Activated CD4-positive, alpha-beta T cell treated with anti-CD3 and anti-CD28 coated beads, Interleukin-10, Interleukin-2, amounts not matched to agents 100 ng/mL and 50 ng/mL, durations not matched to agents 16 hours and 8 hours (primary cell): ENCODE measurements at regions not wholly inside any gene's neighbourhood (a gene's known extent, or its start where the extent isn't known, plus 50 kb on each side); places are given as distances from the start of the nearest gene placed in this dataset.
"Not testable (repeated sequence)": the region's sequence is repeated elsewhere in the genome, so short reads cannot be mapped to it uniquely, and the experiment has no call there.

Experiments used
- DNase-seq: peaks from one replicate; pipeline ENCODE4 v3.0.0-alpha.2; 2020

GRCh38 chr1:177464686-177465085, 293.9 kb downstream of the BRINP2 start:
- DNase-seq = no peak

- no peak for DNase-seq
Observed at GRCh38 chr1:177451191-177451590, 280.4 kb downstream of the BRINP2 start.

- no peak for DNase-seq
Observed at GRCh38 chr1:177448652-177449357, 278.0 kb downstream of the BRINP2 start.

- DNase-seq = no peak
Observed at GRCh38 chr1:177448036-177448615, 277.4 kb downstream of the BRINP2 start.

GRCh38 chr1:177444997-177445746, 274.4 kb downstream of the BRINP2 start:
- no peak for DNase-seq

- DNase-seq = no peak
Observed at GRCh38 chr1:177443003-177443402, 272.2 kb downstream of the BRINP2 start.

- no peak for DNase-seq
Observed at GRCh38 chr1:177442584-177442983, 271.8 kb downstream of the BRINP2 start.

- DNase-seq = no peak
Observed at GRCh38 chr1:177441281-177441680, 270.5 kb downstream of the BRINP2 start.

GRCh38 chr1:177440821-177441220, 270.1 kb downstream of the BRINP2 start:
- DNase-seq = no peak

GRCh38 chr1:177439301-177439700, 268.5 kb downstream of the BRINP2 start:
- no peak for DNase-seq

- DNase-seq = no peak
Observed at GRCh38 chr1:177435364-177435763, 264.6 kb downstream of the BRINP2 start.

- peak; percentile 1 for DNase-seq
Observed at GRCh38 chr1:177432897-177433296, 262.1 kb downstream of the BRINP2 start.

GRCh38 chr1:177431123-177431522, 260.4 kb downstream of the BRINP2 start:
- no peak for DNase-seq

- DNase-seq = no peak
Observed at GRCh38 chr1:177429234-177429633, 258.5 kb downstream of the BRINP2 start.

GRCh38 chr1:177427811-177428210, 257.1 kb downstream of the BRINP2 start:
- no peak for DNase-seq

GRCh38 chr1:177426497-177426896, 255.7 kb downstream of the BRINP2 start:
- no peak for DNase-seq

- DNase-seq = no peak
Observed at GRCh38 chr1:177425199-177425598, 254.4 kb downstream of the BRINP2 start.

GRCh38 chr1:177424744-177425143, 254.0 kb downstream of the BRINP2 start:
- DNase-seq = no peak

GRCh38 chr1:177423090-177423489, 252.3 kb downstream of the BRINP2 start:
- no peak for DNase-seq

GRCh38 chr1:177413982-177414596, 243.3 kb downstream of the BRINP2 start:
- no peak for DNase-seq

GRCh38 chr1:177411381-177411780, 240.6 kb downstream of the BRINP2 start:
- no peak for DNase-seq

GRCh38 chr1:177410179-177410766, 239.5 kb downstream of the BRINP2 start:
- DNase-seq = no peak

GRCh38 chr1:177406323-177406722, 235.6 kb downstream of the BRINP2 start:
- not testable (repeated sequence) for DNase-seq
